Activated T-cell treated with anti-CD3 and anti-CD28 coated beads for 48 hours (primary cell): ENCODE measurements at regions not wholly inside any gene's neighbourhood (a gene's known extent, or its start where the extent isn't known, plus 50 kb on each side); places are given as distances from the start of the nearest gene placed in this dataset.

ENCODE experiments used
- DNase-seq: peaks from one replicate; pipeline ENCODE4 v3.0.0-alpha.2; 2020; ENCODE audit warnings: low read depth

DNA sequence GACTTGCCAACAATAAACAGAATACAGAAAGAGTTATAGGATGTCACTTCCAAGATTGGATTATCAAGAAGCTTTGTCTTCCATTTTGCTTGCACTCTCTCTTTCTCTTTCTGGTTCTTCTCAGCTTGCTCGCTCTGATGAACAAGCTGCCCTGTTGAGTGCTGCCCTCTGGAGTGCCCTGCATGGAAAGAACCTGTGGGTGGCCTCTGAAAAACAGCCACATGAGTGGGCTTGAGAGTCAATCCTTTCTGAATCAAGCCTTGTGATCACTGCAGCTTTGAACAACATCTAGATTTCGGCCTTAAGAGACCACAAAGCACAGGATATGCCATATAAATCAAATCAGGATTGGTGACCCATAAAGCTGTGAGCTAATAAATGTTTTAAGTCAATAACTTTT lies 185.1 kb downstream of the KIF2B start:
- DNase-seq: no peak

- DNase-seq: no peak
Observed at GRCh38 chr17:54009502-54009901, 186.8 kb downstream of the KIF2B start.

- DNase-seq: no peak
Observed at GRCh38 chr17:54013072-54013471, 190.3 kb downstream of the KIF2B start.

DNA sequence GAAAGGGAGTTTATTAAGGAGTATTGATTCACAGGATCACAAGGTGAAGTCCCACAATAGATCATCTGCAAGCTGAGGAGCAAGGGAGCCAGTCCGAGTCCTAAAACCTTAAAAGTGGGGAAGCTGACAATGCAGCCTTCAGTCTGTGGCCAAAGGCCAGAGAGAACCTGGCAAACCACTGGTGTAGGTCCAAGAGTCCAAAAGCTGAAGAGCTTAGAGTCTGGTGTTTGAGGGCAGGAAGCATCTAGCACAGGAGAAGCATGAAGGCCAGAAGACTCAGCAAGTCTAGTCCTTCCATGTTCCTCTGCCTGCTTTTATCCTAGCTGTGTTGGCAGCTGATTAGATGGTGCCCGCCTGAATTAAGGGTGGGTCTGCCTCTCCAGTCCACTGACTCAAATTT lies 193.0 kb downstream of the KIF2B start:
- DNase-seq: no peak

DNA sequence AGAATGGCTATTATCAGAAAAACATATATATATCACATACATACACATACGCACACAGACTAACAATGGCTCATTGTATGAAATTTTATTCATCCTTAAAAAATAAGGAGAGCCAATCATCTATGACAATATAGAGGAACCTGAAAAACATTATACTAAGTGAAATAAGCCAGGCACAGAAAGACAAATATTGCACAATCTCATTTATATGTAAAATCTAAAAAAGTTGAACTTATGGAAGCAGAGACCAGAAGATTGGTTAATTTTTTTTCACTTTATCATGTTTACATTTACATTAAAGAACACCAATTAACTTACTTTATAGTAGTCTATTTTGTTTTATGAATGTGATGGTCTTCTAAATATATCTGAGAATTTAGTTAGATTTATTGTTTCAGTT lies 198.7 kb downstream of the KIF2B start:
- DNase-seq: no peak

DNA sequence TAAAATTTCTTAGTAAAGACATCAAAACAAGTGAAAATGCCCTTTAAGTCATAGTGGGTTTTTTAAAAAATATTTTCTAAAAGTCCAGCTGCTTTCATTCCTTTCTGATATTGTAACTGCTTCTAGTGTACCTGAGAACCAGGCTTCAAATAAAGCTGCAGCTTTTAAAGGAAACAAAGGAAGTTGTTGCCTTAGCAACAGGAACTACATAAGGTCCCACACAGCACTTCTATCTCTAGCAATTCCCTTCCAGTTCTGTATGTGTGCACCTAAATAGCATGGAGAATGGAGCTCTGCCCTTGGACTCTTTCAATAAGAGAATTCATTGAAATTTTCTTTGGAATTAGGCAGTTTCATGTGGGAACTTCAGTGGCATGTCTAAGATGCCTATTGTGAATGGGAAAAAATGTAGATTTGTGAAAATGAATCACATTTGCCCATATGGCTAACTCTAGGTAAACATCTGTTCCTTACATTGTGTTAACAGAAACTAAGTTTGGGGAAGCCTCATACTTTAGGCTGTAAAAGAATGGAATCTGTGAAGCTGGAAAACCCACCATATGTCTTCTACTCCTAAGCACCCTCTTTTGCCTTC lies 206.4 kb downstream of the KIF2B start:
- no peak for DNase-seq

- no peak for DNase-seq
Observed at GRCh38 chr17:54029986-54030385, 207.3 kb downstream of the KIF2B start.

GRCh38 chr17:54046570-54046969 lies 223.8 kb downstream of the KIF2B start:
- no peak for DNase-seq

DNA sequence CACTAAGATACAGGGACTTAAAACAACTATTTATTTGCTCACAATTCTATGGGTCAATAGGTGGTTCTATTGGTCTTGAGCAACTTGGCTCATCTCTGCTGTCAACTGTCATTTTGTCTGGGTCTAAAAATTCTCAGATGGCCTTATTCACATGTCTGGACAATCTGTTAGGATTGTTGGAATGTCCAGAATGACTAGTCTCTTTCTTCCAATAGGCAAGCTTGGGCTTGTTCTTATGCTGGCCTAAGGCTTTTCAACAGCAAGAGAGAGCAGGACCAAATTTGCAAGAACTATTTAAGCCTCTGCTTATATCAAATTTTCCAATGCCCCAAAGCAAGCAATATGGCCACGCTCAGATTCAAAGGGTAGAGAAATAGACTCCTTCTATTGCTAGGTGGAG lies 240.9 kb downstream of the KIF2B start:
- DNase-seq: no peak

DNA sequence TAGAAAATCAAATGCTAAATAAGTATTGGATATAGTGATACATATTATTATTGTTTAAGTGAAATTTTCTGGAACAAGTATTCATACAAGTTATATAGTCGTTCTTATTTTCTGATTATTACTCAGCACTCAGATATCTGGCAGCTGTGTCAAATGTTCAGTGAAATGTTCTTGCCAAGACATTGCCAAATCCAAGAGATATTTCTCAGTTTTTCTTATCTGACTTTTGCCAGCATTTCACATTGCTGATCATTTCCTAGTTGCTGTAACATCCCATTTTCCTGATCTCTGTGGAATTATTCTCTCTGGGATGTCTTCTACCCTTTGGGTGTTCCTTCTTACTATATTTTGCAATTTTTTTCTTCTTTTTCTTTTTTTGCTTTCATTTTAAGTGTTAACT lies 262.3 kb downstream of the KIF2B start:
- no peak for DNase-seq

DNA sequence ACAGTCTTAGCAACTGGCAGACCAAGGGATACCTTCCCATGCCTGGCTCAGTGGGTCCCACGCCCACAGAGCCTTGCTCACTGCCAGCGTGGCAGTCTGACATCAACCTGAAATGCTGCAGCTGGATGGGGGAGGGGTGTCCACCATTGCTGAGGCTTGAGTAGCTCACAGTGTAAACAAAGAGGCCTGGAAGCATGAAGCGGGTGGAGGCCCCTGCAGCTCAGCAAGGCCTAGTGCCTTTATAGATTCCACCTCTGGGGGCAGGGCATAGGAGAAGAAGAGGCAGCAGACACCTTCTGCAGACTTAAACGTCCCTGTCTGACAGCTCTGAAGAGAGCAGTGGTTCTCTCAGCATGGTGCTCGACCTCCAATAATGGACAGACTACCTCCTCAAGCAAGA lies 263.2 kb downstream of the KIF2B start:
- DNase-seq: no peak

- no peak for DNase-seq
Observed at GRCh38 chr17:54096216-54096615, 273.5 kb downstream of the KIF2B start.

GRCh38 chr17:54099221-54099620 lies 276.5 kb downstream of the KIF2B start:
- DNase-seq: no peak

- DNase-seq: no peak
Observed at GRCh38 chr17:54102246-54102645, 279.5 kb downstream of the KIF2B start.

GRCh38 chr17:54111576-54111975 lies 288.8 kb downstream of the KIF2B start:
- no peak for DNase-seq

DNA sequence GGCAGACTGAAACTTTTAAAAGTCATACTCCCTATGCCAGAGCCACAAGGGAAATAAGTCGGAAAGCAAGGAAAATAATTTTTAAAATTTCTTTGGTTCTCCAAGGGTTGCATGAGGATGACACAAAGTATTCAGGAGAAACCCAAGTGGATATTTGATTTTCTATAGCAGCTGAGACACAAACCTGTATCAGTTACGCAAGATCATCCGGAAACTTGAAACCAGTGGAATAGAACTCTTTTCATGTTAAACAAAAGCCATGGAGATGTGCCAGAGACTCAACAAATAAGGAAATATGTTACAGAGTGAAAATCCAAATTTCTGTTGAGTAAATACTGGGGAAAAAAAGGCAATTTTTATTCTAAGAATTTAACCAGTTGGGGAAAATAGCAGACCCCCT lies 294.7 kb downstream of the KIF2B start:
- DNase-seq: no peak

- no peak for DNase-seq
Observed at GRCh38 chr17:54124456-54124855, 301.7 kb downstream of the KIF2B start.

- no peak for DNase-seq
Observed at GRCh38 chr17:54153423-54153822, 330.7 kb downstream of the KIF2B start.

DNA sequence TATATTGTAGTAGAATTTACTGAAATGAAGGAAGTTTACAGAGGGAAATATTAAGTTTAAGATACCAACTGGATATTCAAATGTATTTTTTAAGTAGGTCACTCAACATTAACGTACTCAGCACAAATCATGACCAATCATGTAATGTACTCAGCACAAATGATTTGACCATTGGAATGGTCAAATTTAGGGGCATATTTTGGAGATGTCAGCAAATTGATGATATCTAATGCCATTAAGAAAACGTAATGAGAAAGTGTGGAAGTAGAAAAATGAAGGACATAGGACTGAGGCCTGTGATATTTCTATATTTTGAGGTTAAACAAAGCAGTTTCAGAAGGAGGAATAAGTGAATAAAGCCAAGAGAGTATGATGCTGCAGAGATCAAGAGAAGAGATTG lies 334.8 kb downstream of the KIF2B start:
- no peak for DNase-seq

GRCh38 chr17:54172096-54172984 lies 349.6 kb downstream of the KIF2B start:
- DNase-seq: no peak

GRCh38 chr17:54172985-54173316 lies 350.2 kb downstream of the KIF2B start:
- no peak for DNase-seq

DNA sequence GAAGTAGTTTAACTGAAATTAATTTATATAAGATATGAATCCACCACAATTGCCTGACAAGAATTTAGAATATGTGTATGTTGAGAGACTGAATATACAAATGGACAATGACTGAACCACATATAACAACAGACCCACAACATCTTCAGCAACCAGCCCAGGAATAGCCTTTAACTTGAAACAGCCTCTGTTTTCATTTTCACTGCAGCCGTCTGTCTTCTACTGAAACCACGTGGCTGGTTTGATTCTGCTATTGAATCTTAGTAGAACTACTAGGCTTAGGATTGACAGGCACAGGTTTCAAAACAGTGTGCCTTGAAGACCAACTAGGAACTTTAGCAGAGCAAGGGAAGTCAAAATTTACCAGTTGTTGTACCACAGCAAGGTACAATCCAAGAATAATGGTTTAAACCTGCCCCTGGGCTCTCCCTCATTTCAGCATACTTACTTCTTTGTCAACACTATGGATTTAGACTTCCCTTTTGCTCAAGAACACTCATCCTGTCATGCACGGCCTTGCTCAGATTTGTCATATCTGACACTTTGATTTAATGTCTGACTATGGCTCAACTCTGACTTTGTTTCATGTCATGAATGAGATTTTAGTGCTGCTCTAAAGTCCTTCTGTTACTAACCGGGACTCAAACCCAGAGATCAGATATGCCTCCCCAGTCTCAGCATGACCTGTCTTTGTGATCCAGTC lies 355.0 kb downstream of the KIF2B start:
- no peak for DNase-seq

DNA sequence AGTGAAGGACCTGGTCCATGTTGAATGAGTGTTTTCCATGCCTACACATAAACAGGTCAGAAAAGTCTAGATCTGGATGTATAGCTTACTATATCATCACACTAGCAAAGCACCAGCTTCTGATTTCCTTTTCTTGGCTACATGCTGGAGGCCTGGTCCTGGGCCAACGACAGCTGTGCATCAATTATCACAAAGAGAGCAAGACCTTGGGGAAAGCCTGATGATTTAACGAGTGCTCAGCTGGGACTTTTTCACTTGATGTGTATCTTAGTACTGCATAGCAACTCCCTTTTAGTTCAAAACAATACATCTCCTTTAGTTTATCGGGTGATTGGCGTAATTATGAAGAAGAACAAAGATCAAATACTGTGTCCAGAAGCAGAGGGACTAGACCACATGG lies 358.2 kb downstream of the KIF2B start:
- no peak for DNase-seq
